Neural progenitor cell (in vitro differentiated cells): ENCODE measurements at regions not wholly inside any gene's neighbourhood (a gene's known extent, or its start where the extent isn't known, plus 50 kb on each side); places are given as distances from the start of the nearest gene placed in this dataset.

Source experiments
- CTCF ChIP-seq: fragments of 200-600 bp; sonication (generic); IDR thresholded peaks from 2 replicates; pipeline ENCODE4 v1.5.1; 2017; ENCODE audit warnings: antibody characterized with exemption, mild to moderate bottlenecking
- EZH2 ChIP-seq: fragments of 200-600 bp; sonication (generic); IDR thresholded peaks from 2 replicates; pipeline ENCODE4 v1.6.1; 2017; ENCODE audit warnings: antibody characterized with exemption, mild to moderate bottlenecking, moderate library complexity
- EZH2phosphoT487 ChIP-seq: fragments of 200-600 bp; sonication (generic); IDR thresholded peaks from 2 replicates; pipeline ENCODE4 v1.6.1; 2017; ENCODE audit warnings: antibody characterized with exemption

GRCh38 chr15:93477188-93477587 lies 388.2 kb upstream of the RGMA start:
- TF ChIP-seq EZH2, result no peak
- no peak for TF ChIP-seq CTCF
- peak; percentile 78 for TF ChIP-seq EZH2phosphoT487
